ENCODE measurements at regions not wholly inside any gene's neighbourhood (a gene's known extent, or its start where the extent isn't known, plus 50 kb on each side); places are given as distances from the start of the nearest gene placed in this dataset.

DNA sequence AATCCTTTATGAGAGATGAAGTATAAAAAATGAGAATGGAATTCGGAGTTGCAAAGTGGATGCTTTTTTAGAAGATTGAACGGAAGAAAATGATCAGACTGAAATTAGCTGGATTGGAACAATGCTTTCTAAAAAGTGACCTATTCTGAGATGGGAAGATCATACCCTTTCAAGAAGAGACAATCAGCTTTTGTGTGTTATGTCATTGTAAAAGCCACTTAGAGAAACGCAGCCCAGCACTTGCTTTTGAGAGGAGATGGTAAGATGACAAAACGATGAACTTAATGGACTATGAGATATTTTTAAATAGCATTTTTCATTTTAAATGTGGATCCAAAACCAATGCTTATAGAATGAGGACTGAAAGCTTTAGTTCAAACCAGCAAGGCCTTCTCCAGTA, 871.4 kb upstream of the KLHL29 start:
- no peaks in the 10 kb centered on the region for H3K9me3 ChIP-seq (ENCODE audit: control insufficient read depth, insufficient read depth, low read length)
- H3K27me3 ChIP-seq (ENCODE audit: control insufficient read depth, low read length) = no peaks in the 10 kb centered on the region
- no peaks in the 10 kb centered on the region for H3F3A ChIP-seq (ENCODE audit: control insufficient read depth, insufficient read depth)
- TF ChIP-seq, protein P1, sequence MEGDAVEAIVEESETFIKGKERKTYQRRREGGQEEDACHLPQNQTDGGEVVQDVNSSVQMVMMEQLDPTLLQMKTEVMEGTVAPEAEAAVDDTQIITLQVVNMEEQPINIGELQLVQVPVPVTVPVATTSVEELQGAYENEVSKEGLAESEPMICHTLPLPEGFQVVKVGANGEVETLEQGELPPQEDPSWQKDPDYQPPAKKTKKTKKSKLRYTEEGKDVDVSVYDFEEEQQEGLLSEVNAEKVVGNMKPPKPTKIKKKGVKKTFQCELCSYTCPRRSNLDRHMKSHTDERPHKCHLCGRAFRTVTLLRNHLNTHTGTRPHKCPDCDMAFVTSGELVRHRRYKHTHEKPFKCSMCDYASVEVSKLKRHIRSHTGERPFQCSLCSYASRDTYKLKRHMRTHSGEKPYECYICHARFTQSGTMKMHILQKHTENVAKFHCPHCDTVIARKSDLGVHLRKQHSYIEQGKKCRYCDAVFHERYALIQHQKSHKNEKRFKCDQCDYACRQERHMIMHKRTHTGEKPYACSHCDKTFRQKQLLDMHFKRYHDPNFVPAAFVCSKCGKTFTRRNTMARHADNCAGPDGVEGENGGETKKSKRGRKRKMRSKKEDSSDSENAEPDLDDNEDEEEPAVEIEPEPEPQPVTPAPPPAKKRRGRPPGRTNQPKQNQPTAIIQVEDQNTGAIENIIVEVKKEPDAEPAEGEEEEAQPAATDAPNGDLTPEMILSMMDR (IDR thresholded peaks at IDR 0.05; ENCODE audit: low read depth, low read length, poor library complexity, severe bottlenecking) = no peak
- no peak for TF ChIP-seq EZH2phosphoT487 (IDR thresholded peaks at IDR 0.05; ENCODE audit: borderline replicate concordance, low read length)
- no peak overlapping the region for H3K27ac ChIP-seq (ENCODE audit: low read depth, low read length)
- H3K4me1 ChIP-seq (ENCODE audit: control insufficient read depth, low read length) = no peaks in the 10 kb centered on the region
- no peak overlapping the region for H3K4me2 ChIP-seq (ENCODE audit: low read length)
- no peaks in the 10 kb centered on the region for H4K20me1 ChIP-seq (ENCODE audit: control insufficient read depth, insufficient read depth, low read depth, low read length)
- no peaks in the 10 kb centered on the region for H3K36me3 ChIP-seq (ENCODE audit: control insufficient read depth, low read length)
- H3K9me2 ChIP-seq (replicated peaks; ENCODE audit: control insufficient read depth, low read length) = no peaks in the 10 kb centered on the region
- H3K4me3 ChIP-seq (ENCODE audit: low read length) = no peak overlapping the region
- H3K79me2 ChIP-seq (ENCODE audit: control insufficient read depth, low read length) = no peaks in the 10 kb centered on the region

DNA sequence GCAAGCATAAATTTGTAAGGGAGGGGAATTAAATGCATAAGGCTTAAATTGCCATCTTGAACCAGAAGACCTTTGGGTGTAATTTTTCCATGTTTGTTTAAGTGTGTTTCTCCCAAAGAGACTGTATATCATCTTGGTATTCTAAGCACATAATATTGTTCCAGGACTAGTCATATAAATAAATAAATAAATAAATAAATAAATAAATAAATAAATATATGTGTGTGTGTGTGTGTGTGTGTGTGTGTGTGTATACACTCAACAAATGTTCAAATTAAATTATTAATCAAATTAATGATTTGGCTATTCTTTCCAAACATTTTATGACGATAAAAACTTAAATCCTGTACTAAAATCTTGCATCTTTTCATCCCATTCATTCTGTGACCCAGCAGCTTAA, 867.8 kb upstream of the KLHL29 start:
- H3K79me2 ChIP-seq (ENCODE audit: control insufficient read depth, low read length) = no peaks in the 10 kb centered on the region
- no peaks in the 10 kb centered on the region for H3K9me2 ChIP-seq (replicated peaks; ENCODE audit: control insufficient read depth, low read length)
- H3K27me3 ChIP-seq (ENCODE audit: control insufficient read depth, low read length) = no peaks in the 10 kb centered on the region
- no peaks in the 10 kb centered on the region for H3F3A ChIP-seq (ENCODE audit: control insufficient read depth, insufficient read depth)
- H4K20me1 ChIP-seq (ENCODE audit: control insufficient read depth, insufficient read depth, low read depth, low read length) = no peaks in the 10 kb centered on the region
- H3K27ac ChIP-seq (ENCODE audit: low read depth, low read length) = no peak overlapping the region
- no peaks in the 10 kb centered on the region for H3K9me3 ChIP-seq (ENCODE audit: control insufficient read depth, insufficient read depth, low read length)
- no peaks in the 10 kb centered on the region for H3K36me3 ChIP-seq (ENCODE audit: control insufficient read depth, low read length)
- H3K4me1 ChIP-seq (ENCODE audit: control insufficient read depth, low read length) = no peaks in the 10 kb centered on the region
- TF ChIP-seq, protein P1 (IDR thresholded peaks at IDR 0.05; ENCODE audit: low read depth, low read length, poor library complexity, severe bottlenecking) = no peak
- no peak for TF ChIP-seq EZH2phosphoT487 (IDR thresholded peaks at IDR 0.05; ENCODE audit: borderline replicate concordance, low read length)
- no peak overlapping the region for H3K4me2 ChIP-seq (ENCODE audit: low read length)
- H3K4me3 ChIP-seq (ENCODE audit: low read length) = no peak overlapping the region

DNA sequence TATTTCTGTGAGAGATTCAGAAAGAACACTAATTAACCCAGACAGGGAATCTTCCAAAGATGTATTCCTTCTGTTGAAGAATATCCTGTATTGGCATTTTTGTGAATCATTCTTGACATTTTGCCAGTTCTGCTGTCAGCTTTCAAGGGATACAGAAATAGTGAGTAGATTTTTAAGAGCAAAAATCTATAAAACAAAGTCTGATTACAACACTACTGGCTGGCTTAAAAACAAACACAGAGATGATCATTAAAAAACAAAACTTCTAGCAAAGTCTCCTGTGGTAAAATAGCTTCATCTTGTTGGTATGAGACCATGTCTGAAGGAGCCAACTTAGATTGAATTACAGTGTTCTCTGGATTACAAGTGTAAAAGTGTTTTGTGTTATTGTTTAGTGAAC, 866.3 kb upstream of the KLHL29 start:
- Histone ChIP-seq H3K79me2 (ENCODE audit: control insufficient read depth, low read length) (no peaks in the 10 kb centered on the region), H3F3A (ENCODE audit: control insufficient read depth, insufficient read depth) (no peaks in the 10 kb centered on the region), H3K27me3 (ENCODE audit: control insufficient read depth, low read length) (no peaks in the 10 kb centered on the region), H3K9me2 (replicated peaks; ENCODE audit: control insufficient read depth, low read length) (no peaks in the 10 kb centered on the region), H3K36me3 (ENCODE audit: control insufficient read depth, low read length) (no peaks in the 10 kb centered on the region), H3K4me3 (ENCODE audit: low read length) (no peak overlapping the region), H3K4me2 (ENCODE audit: low read length) (no peak overlapping the region), H4K20me1 (ENCODE audit: control insufficient read depth, insufficient read depth, low read depth, low read length) (no peaks in the 10 kb centered on the region), H3K27ac (ENCODE audit: low read depth, low read length) (no peak overlapping the region), H3K4me1 (ENCODE audit: control insufficient read depth, low read length) (no peaks in the 10 kb centered on the region), H3K9me3 (ENCODE audit: control insufficient read depth, insufficient read depth, low read length) (no peaks in the 10 kb centered on the region)
- no peak for TF ChIP-seq EZH2phosphoT487 (IDR thresholded peaks at IDR 0.05; ENCODE audit: borderline replicate concordance, low read length)
- TF ChIP-seq, protein P1 (IDR thresholded peaks at IDR 0.05; ENCODE audit: low read depth, low read length, poor library complexity, severe bottlenecking) = no peak
